Transverse colon (tissue), 4 donors: ENCODE measurements at regions not wholly inside any gene's neighbourhood (a gene's known extent, or its start where the extent isn't known, plus 50 kb on each side); places are given as distances from the start of the nearest gene placed in this dataset.

Experiments used
- DNase-seq: peaks from one replicate; pipeline ENCODE4 v3.0.0-alpha.2; 2019
- H3K27ac ChIP-seq, 4 donors: fragments of 200-600 bp; sonication (generic); 2 replicates each; pipeline ENCODE4 v1.5.1; 2016 to 2018; ENCODE audit warnings: inconsistent platforms in 4 of 4
- H3K27me3 ChIP-seq: fragments of 200-600 bp; sonication (generic); 2 replicates; pipeline ENCODE4 v1.5.1; 2017; ENCODE audit warnings: inconsistent platforms
- H3K36me3 ChIP-seq, 4 donors: fragments of 200-600 bp; sonication (generic); 2 replicates each; pipeline ENCODE4 v1.5.1; 2017 to 2019; ENCODE audit warnings: inconsistent platforms in 4 of 4
- H3K4me1 ChIP-seq, 4 donors: fragments of 200-600 bp; sonication (generic); 2 replicates each; pipeline ENCODE4 v1.5.1; 2017 to 2020; ENCODE audit warnings: inconsistent platforms in 4 of 4
- H3K4me3 ChIP-seq, 4 donors: fragments of 200-600 bp; sonication (generic); 1 replicate in 1 of 4; 2 replicates in 3 of 4; pipeline versions ENCODE4 v1.5.1 to v1.6.1; 2017 to 2019; ENCODE audit warnings: inconsistent platforms in 4 of 4
- H3K9me3 ChIP-seq, 2 donors: fragments of 200-600 bp; sonication (generic); 2 replicates each; pipeline ENCODE4 v1.5.1; 2017 to 2019; ENCODE audit warnings: inconsistent platforms in 2 of 2
- CTCF ChIP-seq, 5 experiments: fragments of 200-600 bp in 3 of 5; fragments of 450-650 bp in 2 of 5; sonication (generic) in 3 of 5; IDR thresholded peaks; 1 replicate in 2 of 5; 2 replicates in 3 of 5; pipeline ENCODE4 v1.5.1; 2016 to 2017; ENCODE audit warnings: antibody characterized with exemption in 5 of 5, inconsistent platforms in 3 of 5, mild to moderate bottlenecking in 2 of 5, moderate library complexity in 1 of 5
- EP300 ChIP-seq: sonication (generic); formaldehyde crosslinking; IDR thresholded peaks from one replicate; pipeline ENCODE4 v1.6.1; 2017; ENCODE audit warnings: antibody characterized with exemption, low read depth
- POLR2A ChIP-seq: fragments of 450-650 bp; IDR thresholded peaks from one replicate; pipeline ENCODE4 v1.6.1; 2016; ENCODE audit warnings: antibody characterized with exemption, mild to moderate bottlenecking, moderate library complexity
- POLR2AphosphoS5 ChIP-seq, 3 donors: sonication (generic); formaldehyde crosslinking; IDR thresholded peaks; one replicate each; pipeline ENCODE4 v1.6.1; 2016; ENCODE audit warnings: antibody characterized with exemption in 3 of 3
- WGBS, 2 donors: methylation state at CpG; one replicate each; pipeline ENCODE4 v1.1.5; 2018; ENCODE audit warnings: low coverage in 1 of 2; 5-methylcytosine and 5-hydroxymethylcytosine counted together
- in situ Hi-C, 4 donors: fragments of 200-750 bp; cut with MboI; loops; one replicate each; pipeline versions ENCODE4 v1.15.0 to v1.15.1; 2017; ENCODE audit warnings: low sequenced_read_pairs in 3 of 4, low pct_ligation_motif_present in 1 of 4, low pct_unique_long_range_greater_than_20kb in 1 of 4
- intact Hi-C: fragments of 100-400 bp; cut with DNase I; formaldehyde crosslinking; loops from one replicate; pipeline ENCODE4 v1.15.1; 2023; ENCODE audit warnings: low total_unique reads

- Histone ChIP-seq H3K9me3 (no peaks in the 10 kb centered on the region), H3K36me3 (no peaks in the 10 kb centered on the region), H3K4me1 (no peaks in the 10 kb centered on the region), H3K4me3 (no peak overlapping the region), H3K27me3 (no peaks in the 10 kb centered on the region), H3K27ac (no peak overlapping the region)
- in situ Hi-C loops (no loop called here), intact Hi-C loops (no loop called here)
- no peak for TF ChIP-seq CTCF (IDR thresholded peaks at IDR 0.05)
- DNase-seq: no peak
- WGBS, 2 donors: 33 to 39% methylated on average over 1 of the region's 1 CpG
These were observed 373.4 kb downstream of the SLITRK1 start for GRCh38 chr13:83508771-83509301.

- H3K36me3 ChIP-seq: no peaks in the 10 kb centered on the region
- in situ Hi-C loops (no loop called here), intact Hi-C loops (no loop called here)
- H3K9me3 ChIP-seq: no peaks in the 10 kb centered on the region
- no peak for DNase-seq
- no peaks in the 10 kb centered on the region for H3K27me3 ChIP-seq
- H3K27ac ChIP-seq: no peak overlapping the region
- 66 to 78% methylated on average over 1 of the region's 1 CpG for WGBS, 2 donors
- no peak overlapping the region for H3K4me3 ChIP-seq
- TF ChIP-seq CTCF (IDR thresholded peaks at IDR 0.05) (no peak), POLR2A (no peak), POLR2AphosphoS5 (IDR thresholded peaks at IDR 0.05) (no peak), EP300 (no peak)
- H3K4me1 ChIP-seq: no peaks in the 10 kb centered on the region
These were observed 378.9 kb downstream of the SLITRK1 start for GRCh38 chr13:83503424-83503823.

- in situ Hi-C loops (no loop called here), intact Hi-C loops (no loop called here)
- no peaks in the 10 kb centered on the region for H3K4me1 ChIP-seq
- DNase-seq: no peak
- TF ChIP-seq POLR2AphosphoS5 (IDR thresholded peaks at IDR 0.05) (no peak), CTCF (IDR thresholded peaks at IDR 0.05) (no peak), EP300 (no peak), POLR2A (no peak)
- H3K4me3 ChIP-seq: no peak overlapping the region
- H3K9me3 ChIP-seq: peaks cover 0 to 4% of the 10 kb centered on the region in 2 donors
- no peaks in the 10 kb centered on the region for H3K27me3 ChIP-seq
- H3K36me3 ChIP-seq: no peaks in the 10 kb centered on the region
- no peak overlapping the region for H3K27ac ChIP-seq
These were observed 383.0 kb downstream of the SLITRK1 start for GRCh38 chr13:83499286-83499685.

- no peak for DNase-seq
- Histone ChIP-seq H3K9me3 (peaks cover 0 to 4% of the 10 kb centered on the region in 2 donors), H3K4me1 (no peaks in the 10 kb centered on the region), H3K27ac (no peak overlapping the region), H3K4me3 (no peak overlapping the region), H3K36me3 (no peaks in the 10 kb centered on the region), H3K27me3 (no peaks in the 10 kb centered on the region)
- intact Hi-C loops: no loop called here
- TF ChIP-seq POLR2A (no peak), POLR2AphosphoS5 (IDR thresholded peaks at IDR 0.05) (no peak), CTCF (IDR thresholded peaks at IDR 0.05) (no peak), EP300 (no peak)
- WGBS, 2 donors: 35 to 59% methylated on average over 2 of the region's 2 CpGs
- in situ Hi-C loops: no loop called here
These were observed 383.6 kb downstream of the SLITRK1 start for GRCh38 chr13:83498481-83499190.
